Glutamatergic neuron (in vitro differentiated cells): ENCODE measurements at regions not wholly inside any gene's neighbourhood (a gene's known extent, or its start where the extent isn't known, plus 50 kb on each side); places are given as distances from the start of the nearest gene placed in this dataset.

Source experiments
- DNase-seq: peaks from one replicate; pipeline ENCODE4 v3.0.0; 2022
- H3K27ac Mint-ChIP-seq: one replicate; pipeline ENCODE4 v1.8.0; 2020; ENCODE audit warnings: mild to moderate bottlenecking, mixed read lengths, inconsistent platforms; ENCODE audit not compliant: unreplicated experiment
- H3K27me3 Mint-ChIP-seq: one replicate; pipeline ENCODE4 v1.8.0; 2020; ENCODE audit warnings: mild to moderate bottlenecking, moderate library complexity, mixed read lengths, inconsistent platforms; ENCODE audit not compliant: unreplicated experiment
- H3K36me3 Mint-ChIP-seq: one replicate; pipeline ENCODE4 v1.8.0; 2020; ENCODE audit warnings: mild to moderate bottlenecking, mixed read lengths, inconsistent platforms; ENCODE audit not compliant: unreplicated experiment
- H3K4me1 Mint-ChIP-seq: one replicate; pipeline ENCODE4 v1.8.0; 2020; ENCODE audit warnings: mild to moderate bottlenecking, low read depth, mixed read lengths, inconsistent platforms; ENCODE audit not compliant: unreplicated experiment
- H3K4me3 Mint-ChIP-seq: one replicate; pipeline ENCODE4 v1.8.0; 2020; ENCODE audit warnings: mild to moderate bottlenecking, mixed read lengths, inconsistent platforms; ENCODE audit not compliant: unreplicated experiment
- H3K9me3 Mint-ChIP-seq: one replicate; pipeline ENCODE4 v1.8.0; 2020; ENCODE audit warnings: mild to moderate bottlenecking, moderate library complexity, mixed read lengths, inconsistent platforms; ENCODE audit not compliant: unreplicated experiment
- CTCF ChIP-seq: fragments of 200-600 bp; sonication (generic); IDR thresholded peaks from one replicate; pipeline ENCODE4 v1.5.0; 2021; ENCODE audit not compliant: partially characterized antibody, unreplicated experiment

- no peak for TF ChIP-seq CTCF
- Mint-ChIP-seq H3K27me3 (no peaks in the 10 kb centered on the region), H3K27ac (no peak overlapping the region), H3K36me3 (peaks cover 16% of the 10 kb centered on the region), H3K4me3 (no peak overlapping the region), H3K9me3 (peaks cover 4% of the 10 kb centered on the region), H3K4me1 (no peaks in the 10 kb centered on the region)
- no peak for DNase-seq
Observed at GRCh38 chr4:77344784-77345183, 187.8 kb downstream of the CCNG2 start.

- peaks cover 1% of the 10 kb centered on the region for H3K9me3 Mint-ChIP-seq
- H3K27me3 Mint-ChIP-seq, result no peaks in the 10 kb centered on the region
- no peak overlapping the region for H3K4me3 Mint-ChIP-seq
- H3K36me3 Mint-ChIP-seq, result peaks cover 8% of the 10 kb centered on the region
- no peak for DNase-seq
- no peak overlapping the region for H3K27ac Mint-ChIP-seq
- H3K4me1 Mint-ChIP-seq, result no peaks in the 10 kb centered on the region
- TF ChIP-seq CTCF, result no peak
Observed at GRCh38 chr4:77347351-77347966, 190.5 kb downstream of the CCNG2 start.

DNA sequence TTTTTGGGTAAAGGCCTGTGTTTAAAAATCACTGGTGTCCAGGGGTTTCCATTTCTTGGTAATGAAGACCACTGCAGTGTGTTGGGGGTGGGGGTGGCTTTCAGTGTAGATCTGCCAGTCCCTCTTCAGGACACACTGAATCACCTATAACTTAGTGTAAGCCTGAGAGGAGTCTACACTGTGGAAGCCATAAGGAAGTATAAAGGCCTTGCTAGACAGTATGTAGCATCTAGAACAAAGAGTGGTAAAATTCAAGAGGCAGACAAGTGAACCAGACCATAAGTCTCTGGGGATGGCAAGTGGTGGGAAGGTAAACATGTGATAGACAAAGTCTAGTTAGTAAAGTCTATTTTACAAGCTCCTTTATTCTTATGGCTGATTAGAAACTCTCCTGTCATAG is 191.8 kb downstream of the CCNG2 start:
- no peaks in the 10 kb centered on the region for H3K36me3 Mint-ChIP-seq
- TF ChIP-seq CTCF, result no peak
- no peak for DNase-seq
- H3K9me3 Mint-ChIP-seq, result peaks cover 1% of the 10 kb centered on the region
- no peak overlapping the region for H3K4me3 Mint-ChIP-seq
- H3K27ac Mint-ChIP-seq, result no peak overlapping the region
- no peaks in the 10 kb centered on the region for H3K4me1 Mint-ChIP-seq
- no peaks in the 10 kb centered on the region for H3K27me3 Mint-ChIP-seq

GRCh38 chr4:77349364-77349763 is 192.4 kb downstream of the CCNG2 start:
- Mint-ChIP-seq H3K9me3 (peaks cover 1% of the 10 kb centered on the region), H3K4me3 (no peak overlapping the region), H3K27ac (no peak overlapping the region), H3K36me3 (no peaks in the 10 kb centered on the region), H3K4me1 (no peaks in the 10 kb centered on the region), H3K27me3 (no peaks in the 10 kb centered on the region)
- DNase-seq, result no peak
- no peak for TF ChIP-seq CTCF

GRCh38 chr4:77349796-77350195 is 192.8 kb downstream of the CCNG2 start:
- TF ChIP-seq CTCF, result no peak
- H3K36me3 Mint-ChIP-seq, result no peaks in the 10 kb centered on the region
- H3K27me3 Mint-ChIP-seq, result no peaks in the 10 kb centered on the region
- no peak overlapping the region for H3K4me3 Mint-ChIP-seq
- H3K27ac Mint-ChIP-seq, result no peak overlapping the region
- H3K4me1 Mint-ChIP-seq, result no peaks in the 10 kb centered on the region
- H3K9me3 Mint-ChIP-seq, result peaks cover 1% of the 10 kb centered on the region
- DNase-seq, result no peak
